ENCODE measurements at regions not wholly inside any gene's neighbourhood (a gene's known extent, or its start where the extent isn't known, plus 50 kb on each side); places are given as distances from the start of the nearest gene placed in this dataset.

DNA sequence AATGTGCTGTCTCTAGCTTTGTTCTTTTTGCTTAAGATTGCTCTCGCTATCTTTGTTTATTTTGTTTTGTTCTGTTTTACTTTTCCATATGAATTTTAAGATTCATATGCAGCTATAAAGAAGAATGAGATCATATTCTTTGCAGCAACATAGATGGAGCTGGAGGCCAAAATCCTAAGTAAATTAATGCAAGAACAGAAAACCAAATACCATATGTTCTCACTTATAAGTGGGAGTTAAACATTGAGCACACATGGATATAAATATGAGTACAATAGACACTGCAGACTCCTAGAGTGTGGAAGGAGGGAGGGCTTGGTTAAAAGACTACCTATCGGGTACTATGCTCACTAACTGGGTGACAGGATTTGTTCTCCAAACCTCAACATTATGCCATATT is 237.8 kb downstream of the TRAM1L1 start:
- intact Hi-C loops (cut with DNase I), result no loop called here
- H3K27me3 ChIP-seq, result no peaks in the 10 kb centered on the region
- H3K4me3 ChIP-seq, result no peak overlapping the region
- no peak for TF ChIP-seq EP300 (IDR thresholded peaks at IDR 0.05)
- no peak for TF ChIP-seq POLR2AphosphoS5 (IDR thresholded peaks at IDR 0.05)
- H3K36me3 ChIP-seq, result no peaks in the 10 kb centered on the region
- H3K4me1 ChIP-seq, result no peaks in the 10 kb centered on the region
- DNase-seq, result no peak
- H3K9me3 ChIP-seq, result no peaks in the 10 kb centered on the region
- 68 to 83% methylated on average over 2 of the region's 2 CpGs for WGBS, 2 donors
- H3K27ac ChIP-seq, result no peak overlapping the region

DNA sequence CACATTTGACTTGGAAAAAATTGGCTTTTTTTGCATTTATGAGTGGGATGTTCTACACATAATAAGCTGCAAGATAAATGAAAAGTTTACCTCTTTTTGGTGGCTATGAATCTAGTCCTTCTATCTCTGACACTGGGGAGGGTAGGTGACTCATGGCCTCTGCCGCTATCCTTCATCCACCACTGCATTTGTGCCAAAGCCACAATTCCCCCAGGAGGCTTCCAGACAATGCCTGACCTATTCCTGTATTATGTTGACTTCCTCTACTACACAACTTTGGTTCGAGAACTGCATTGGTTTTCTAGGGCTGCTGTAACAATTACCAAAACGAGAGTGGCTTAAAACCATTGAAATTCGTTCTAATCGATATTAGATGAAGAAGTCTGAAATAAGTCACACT is 245.6 kb downstream of the TRAM1L1 start:
- no peak for DNase-seq
- Histone ChIP-seq H3K27ac (no peak overlapping the region), H3K27me3 (no peaks in the 10 kb centered on the region), H3K9me3 (no peaks in the 10 kb centered on the region), H3K36me3 (no peaks in the 10 kb centered on the region), H3K4me3 (no peak overlapping the region), H3K4me1 (no peaks in the 10 kb centered on the region)
- intact Hi-C loops (cut with DNase I), result no loop called here
- TF ChIP-seq EP300 (IDR thresholded peaks at IDR 0.05) (no peak), POLR2AphosphoS5 (IDR thresholded peaks at IDR 0.05) (no peak)
- TF ChIP-seq, protein P1, sequence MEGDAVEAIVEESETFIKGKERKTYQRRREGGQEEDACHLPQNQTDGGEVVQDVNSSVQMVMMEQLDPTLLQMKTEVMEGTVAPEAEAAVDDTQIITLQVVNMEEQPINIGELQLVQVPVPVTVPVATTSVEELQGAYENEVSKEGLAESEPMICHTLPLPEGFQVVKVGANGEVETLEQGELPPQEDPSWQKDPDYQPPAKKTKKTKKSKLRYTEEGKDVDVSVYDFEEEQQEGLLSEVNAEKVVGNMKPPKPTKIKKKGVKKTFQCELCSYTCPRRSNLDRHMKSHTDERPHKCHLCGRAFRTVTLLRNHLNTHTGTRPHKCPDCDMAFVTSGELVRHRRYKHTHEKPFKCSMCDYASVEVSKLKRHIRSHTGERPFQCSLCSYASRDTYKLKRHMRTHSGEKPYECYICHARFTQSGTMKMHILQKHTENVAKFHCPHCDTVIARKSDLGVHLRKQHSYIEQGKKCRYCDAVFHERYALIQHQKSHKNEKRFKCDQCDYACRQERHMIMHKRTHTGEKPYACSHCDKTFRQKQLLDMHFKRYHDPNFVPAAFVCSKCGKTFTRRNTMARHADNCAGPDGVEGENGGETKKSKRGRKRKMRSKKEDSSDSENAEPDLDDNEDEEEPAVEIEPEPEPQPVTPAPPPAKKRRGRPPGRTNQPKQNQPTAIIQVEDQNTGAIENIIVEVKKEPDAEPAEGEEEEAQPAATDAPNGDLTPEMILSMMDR (IDR thresholded peaks at IDR 0.05), result no peak
- WGBS, 2 donors, result 80% methylated on average over 5 of the region's 5 CpGs

DNA sequence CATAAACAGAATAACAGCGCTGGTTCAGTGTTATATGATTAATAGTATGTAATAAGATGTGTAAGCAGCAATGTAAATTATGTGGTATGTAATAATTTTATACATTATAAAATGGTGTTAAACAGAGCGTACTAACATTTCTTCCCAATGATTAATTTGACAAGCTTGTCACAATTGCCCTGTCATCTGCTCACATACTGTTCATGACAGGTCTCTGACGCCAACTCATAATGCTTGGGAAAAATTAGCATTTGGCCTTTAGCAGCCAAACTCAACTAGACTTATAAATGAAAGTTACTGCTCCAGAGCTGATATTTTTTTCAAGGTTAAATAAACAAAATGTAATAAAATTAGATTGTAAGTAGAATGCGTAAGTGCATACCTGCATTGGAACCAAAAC is 246.8 kb downstream of the TRAM1L1 start:
- H3K9me3 ChIP-seq, result no peaks in the 10 kb centered on the region
- H3K4me3 ChIP-seq, result no peak overlapping the region
- 61 to 82% methylated on average over 4 of the region's 4 CpGs for WGBS, 2 donors
- no peak for DNase-seq
- intact Hi-C loops (cut with DNase I), result no loop called here
- no peaks in the 10 kb centered on the region for H3K4me1 ChIP-seq
- no peak overlapping the region for H3K27ac ChIP-seq
- H3K27me3 ChIP-seq, result no peaks in the 10 kb centered on the region
- TF ChIP-seq EP300 (IDR thresholded peaks at IDR 0.05) (no peak), POLR2AphosphoS5 (IDR thresholded peaks at IDR 0.05) (no peak), POLR2A (IDR thresholded peaks at IDR 0.05) (no peak)
- TF ChIP-seq, protein P1 (IDR thresholded peaks at IDR 0.05), result no peak
- no peaks in the 10 kb centered on the region for H3K36me3 ChIP-seq

GRCh38 chr4:116829187-116829586 is 256.2 kb downstream of the TRAM1L1 start:
- intact Hi-C loops (cut with DNase I), result no loop called here
- H3K36me3 ChIP-seq, result no peaks in the 10 kb centered on the region
- no peak overlapping the region for H3K27ac ChIP-seq
- H3K4me1 ChIP-seq, result no peaks in the 10 kb centered on the region
- TF ChIP-seq POLR2A (IDR thresholded peaks at IDR 0.05) (no peak), POLR2AphosphoS5 (IDR thresholded peaks at IDR 0.05) (no peak), EP300 (IDR thresholded peaks at IDR 0.05) (no peak)
- TF ChIP-seq, protein P1 (IDR thresholded peaks at IDR 0.05), result no peak
- 62 to 79% methylated on average over 5 of the region's 5 CpGs for WGBS, 2 donors
- no peaks in the 10 kb centered on the region for H3K27me3 ChIP-seq
- no peak overlapping the region for H3K4me3 ChIP-seq
- no peaks in the 10 kb centered on the region for H3K9me3 ChIP-seq
- DNase-seq, result no peak

GRCh38 chr4:116824172-116824571 is 261.2 kb downstream of the TRAM1L1 start:
- TF ChIP-seq POLR2A (IDR thresholded peaks at IDR 0.05) (no peak), EP300 (IDR thresholded peaks at IDR 0.05) (no peak), POLR2AphosphoS5 (IDR thresholded peaks at IDR 0.05) (no peak)
- TF ChIP-seq, protein P1 (IDR thresholded peaks at IDR 0.05), result no peak
- 74 to 88% methylated on average over 2 of the region's 2 CpGs for WGBS, 2 donors
- no peaks in the 10 kb centered on the region for H3K27me3 ChIP-seq

More at GRCh38 chr4:116824172-116824571, 261.2 kb downstream of the TRAM1L1 start:
- intact Hi-C loops (cut with DNase I), result no loop called here
- H3K36me3 ChIP-seq, result no peaks in the 10 kb centered on the region
- H3K27ac ChIP-seq, result no peak overlapping the region
- no peak for DNase-seq
- H3K4me1 ChIP-seq, result no peaks in the 10 kb centered on the region
- H3K4me3 ChIP-seq, result no peak overlapping the region
- no peaks in the 10 kb centered on the region for H3K9me3 ChIP-seq

Data from sigmoid colon (tissue), 6 donors.